ENCODE measurements at regions not wholly inside any gene's neighbourhood (a gene's known extent, or its start where the extent isn't known, plus 50 kb on each side); places are given as distances from the start of the nearest gene placed in this dataset.

DNA sequence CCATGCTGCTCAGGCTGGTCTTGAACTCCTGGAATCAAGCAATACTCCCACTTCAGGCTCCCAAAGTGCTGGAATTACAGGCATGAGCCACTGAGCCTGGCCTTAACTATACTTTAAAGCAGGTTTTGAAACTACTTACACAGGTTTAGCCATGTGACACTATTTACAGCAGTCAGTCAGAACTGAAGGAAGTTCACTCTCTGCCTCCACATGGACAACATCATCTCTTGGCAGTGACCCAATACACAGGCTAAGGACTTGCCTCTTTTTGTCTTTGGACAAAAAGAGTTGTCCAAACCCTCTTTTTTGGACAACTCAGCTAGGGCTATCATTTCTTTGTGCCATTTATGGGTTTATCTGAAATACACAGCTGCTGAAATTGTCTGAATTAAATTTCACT lies 89.0 kb upstream of the CLDN10 start:
- DNase-seq = no peak
- intact Hi-C loops (cut with DNase I; ENCODE audit: low total_unique reads) = no loop called here
- no peak for TF ChIP-seq POLR2A (IDR thresholded peaks at IDR 0.05)
- TF ChIP-seq, protein P1, sequence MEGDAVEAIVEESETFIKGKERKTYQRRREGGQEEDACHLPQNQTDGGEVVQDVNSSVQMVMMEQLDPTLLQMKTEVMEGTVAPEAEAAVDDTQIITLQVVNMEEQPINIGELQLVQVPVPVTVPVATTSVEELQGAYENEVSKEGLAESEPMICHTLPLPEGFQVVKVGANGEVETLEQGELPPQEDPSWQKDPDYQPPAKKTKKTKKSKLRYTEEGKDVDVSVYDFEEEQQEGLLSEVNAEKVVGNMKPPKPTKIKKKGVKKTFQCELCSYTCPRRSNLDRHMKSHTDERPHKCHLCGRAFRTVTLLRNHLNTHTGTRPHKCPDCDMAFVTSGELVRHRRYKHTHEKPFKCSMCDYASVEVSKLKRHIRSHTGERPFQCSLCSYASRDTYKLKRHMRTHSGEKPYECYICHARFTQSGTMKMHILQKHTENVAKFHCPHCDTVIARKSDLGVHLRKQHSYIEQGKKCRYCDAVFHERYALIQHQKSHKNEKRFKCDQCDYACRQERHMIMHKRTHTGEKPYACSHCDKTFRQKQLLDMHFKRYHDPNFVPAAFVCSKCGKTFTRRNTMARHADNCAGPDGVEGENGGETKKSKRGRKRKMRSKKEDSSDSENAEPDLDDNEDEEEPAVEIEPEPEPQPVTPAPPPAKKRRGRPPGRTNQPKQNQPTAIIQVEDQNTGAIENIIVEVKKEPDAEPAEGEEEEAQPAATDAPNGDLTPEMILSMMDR (IDR thresholded peaks at IDR 0.05 in 8 of 11, conservative IDR thresholded peaks at IDR 0.05 in 3 of 11) = no peak

DNA sequence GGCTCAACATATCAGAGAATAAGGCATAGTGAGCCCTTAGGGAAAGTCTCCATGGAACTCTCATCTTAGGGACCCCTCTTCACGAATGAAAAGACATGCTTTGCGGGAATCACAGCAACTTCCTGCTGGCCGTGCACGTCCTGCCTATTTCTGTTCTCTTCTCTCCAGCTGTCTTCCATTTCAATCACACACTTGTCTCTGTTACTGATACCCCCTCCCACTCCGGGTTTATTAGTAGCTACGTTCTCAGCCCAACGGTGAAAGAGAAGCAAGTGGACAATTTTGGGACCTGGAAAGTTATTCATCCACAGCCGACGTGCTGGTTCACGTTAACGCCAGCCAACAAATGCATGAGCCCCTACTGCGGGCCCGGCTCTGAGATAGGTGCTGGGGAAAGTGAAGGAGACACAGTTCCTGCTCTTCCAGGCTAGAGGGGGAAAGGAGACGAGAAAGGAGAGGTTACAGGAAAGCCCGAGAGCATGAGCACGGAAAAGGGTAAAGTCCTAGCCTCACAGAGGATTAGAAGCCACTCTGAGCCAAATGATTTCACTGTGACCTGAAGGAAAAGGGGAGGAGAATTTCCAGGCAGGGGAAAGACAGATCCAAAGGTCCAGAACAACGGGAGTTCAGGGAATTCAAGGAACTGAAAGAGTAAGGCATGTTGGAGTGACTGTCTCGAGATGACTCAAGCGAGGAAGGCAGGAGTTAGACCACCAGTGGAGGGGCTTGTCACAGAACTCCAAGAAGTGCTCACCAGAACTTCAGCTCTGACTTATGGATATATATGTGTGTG lies 81.8 kb upstream of the CLDN10 start:
- 82 to 89% (median 83%) methylated on average over 19 of the region's 19 CpGs for WGBS, 5 donors
- intact Hi-C loops (cut with DNase I; ENCODE audit: low total_unique reads) = no loop called here
- DNase-seq = no peak
- TF ChIP-seq POLR2AphosphoS5 (IDR thresholded peaks at IDR 0.05) (no peak), POLR2A (IDR thresholded peaks at IDR 0.05) (no peak)
- TF ChIP-seq, protein P1 (IDR thresholded peaks at IDR 0.05 in 8 of 11, conservative IDR thresholded peaks at IDR 0.05 in 3 of 11) = no peak
- no peaks in the 10 kb centered on the region for H3K9me3 ChIP-seq
- H3K4me1 ChIP-seq = peaks cover 0 to 12% (median 0%) of the 10 kb centered on the region in 6 donors
- no peak overlapping the region for H3K27ac ChIP-seq
- H3K27me3 ChIP-seq (replicated peaks in 1 of 7) = no peaks in the 10 kb centered on the region
- no peaks in the 10 kb centered on the region for H3K36me3 ChIP-seq
- H3K4me3 ChIP-seq = no peak overlapping the region

More for the DNA sequence above, 89.0 kb upstream of the CLDN10 start:
- no peak overlapping the region for H3K4me3 ChIP-seq
- H3K36me3 ChIP-seq = no peaks in the 10 kb centered on the region
- no peak overlapping the region for H3K27ac ChIP-seq
- peaks cover 0 to 21% (median 16%) of the 10 kb centered on the region in 8 donors for H3K9me3 ChIP-seq
- H3K27me3 ChIP-seq (replicated peaks in 1 of 7) = no peaks in the 10 kb centered on the region
- no peaks in the 10 kb centered on the region for H3K4me1 ChIP-seq

DNA sequence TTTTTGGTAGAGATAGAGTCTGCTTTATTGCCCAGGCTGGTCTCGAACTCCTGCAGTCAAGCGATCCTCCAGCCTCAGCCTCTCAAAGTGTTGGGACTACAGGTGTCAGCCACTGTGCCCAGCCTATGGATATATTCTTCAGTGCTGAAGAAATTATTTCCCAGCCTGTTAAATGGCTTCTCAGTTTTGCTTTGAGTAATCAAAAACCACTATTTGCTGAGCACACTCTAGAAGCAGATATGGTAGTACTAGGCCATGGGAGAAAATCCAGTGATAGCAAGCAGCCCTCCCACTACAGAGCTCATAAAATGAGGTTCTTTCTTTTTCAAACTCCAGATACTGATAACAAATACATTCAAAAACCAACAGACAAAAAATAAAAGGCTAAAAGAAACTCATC lies 80.6 kb upstream of the CLDN10 start:
- no peaks in the 10 kb centered on the region for H3K36me3 ChIP-seq
- TF ChIP-seq, protein P1 (IDR thresholded peaks at IDR 0.05 in 8 of 11, conservative IDR thresholded peaks at IDR 0.05 in 3 of 11) = no peak
- TF ChIP-seq POLR2A (IDR thresholded peaks at IDR 0.05) = no peak
- no peak for TF ChIP-seq POLR2AphosphoS5 (IDR thresholded peaks at IDR 0.05)
- H3K4me1 ChIP-seq = peaks cover 0 to 12% (median 0%) of the 10 kb centered on the region in 6 donors
- H3K27me3 ChIP-seq (replicated peaks in 1 of 7) = no peaks in the 10 kb centered on the region
- DNase-seq = no peak
- 80 to 97% (median 94%) methylated on average over 2 of the region's 2 CpGs for WGBS, 5 donors
- no peak overlapping the region for H3K27ac ChIP-seq
- intact Hi-C loops (cut with DNase I; ENCODE audit: low total_unique reads) = no loop called here
- no peak overlapping the region for H3K4me3 ChIP-seq
- H3K9me3 ChIP-seq = peaks cover 0 to 3% (median 0%) of the 10 kb centered on the region in 8 donors

DNA sequence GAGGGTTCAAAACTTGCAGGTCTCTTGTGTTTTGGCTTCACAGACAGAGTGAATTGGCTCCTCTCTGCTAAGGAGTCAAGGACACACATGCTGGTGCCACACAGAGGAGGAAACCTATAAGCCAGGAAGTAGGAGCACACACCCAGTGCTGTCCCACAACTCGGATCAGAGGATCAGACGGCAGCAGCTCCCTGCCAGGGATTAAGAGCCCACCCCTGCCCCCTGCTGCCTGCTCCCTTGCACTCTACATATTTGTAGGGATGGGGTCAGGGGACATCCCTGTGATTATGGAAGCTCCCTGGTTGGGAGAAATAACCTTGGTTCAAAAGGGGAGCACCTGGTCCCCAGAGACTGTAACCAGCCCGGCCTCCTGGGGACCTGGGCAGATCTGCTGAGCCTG lies 77.5 kb upstream of the CLDN10 start:
- Histone ChIP-seq H3K27ac (no peak overlapping the region), H3K27me3 (replicated peaks in 1 of 7) (no peaks in the 10 kb centered on the region), H3K36me3 (no peaks in the 10 kb centered on the region), H3K9me3 (peaks cover 0 to 3% (median 0%) of the 10 kb centered on the region in 8 donors), H3K4me1 (peaks cover 0 to 27% (median 10%) of the 10 kb centered on the region in 6 donors), H3K4me3 (no peak overlapping the region)
- intact Hi-C loops (cut with DNase I; ENCODE audit: low total_unique reads) = no loop called here
- no peak for DNase-seq
- WGBS, 5 donors = 55 to 90% (median 78%) methylated on average over 3 of the region's 3 CpGs
- TF ChIP-seq POLR2AphosphoS5 (IDR thresholded peaks at IDR 0.05) = no peak

Data from spleen (tissue), 11 donors.